CD4-positive, alpha-beta T cell (primary cell): ENCODE measurements at regions not wholly inside any gene's neighbourhood (a gene's known extent, or its start where the extent isn't known, plus 50 kb on each side); places are given as distances from the start of the nearest gene placed in this dataset.

Experiments
- ATAC-seq: fragments of 200-7000 bp; cut with Tn5 transposase; one replicate; pipeline ENCODE4 v1.10.0; 2022; ENCODE audit warnings: mild to moderate bottlenecking; ENCODE audit not compliant: poor library complexity
- CTCF ChIA-PET: fragments of 350-600 bp; sonication (Branson Sonifier 250); formaldehyde crosslinking; loops from one replicate; lab custom pipeline; 2021; ENCODE audit warnings: antibody characterized with exemption, inconsistent platforms; lab: Charles Lee
- POLR2A ChIA-PET: fragments of 350-600 bp; sonication (Branson Sonifier 250); formaldehyde crosslinking; loops from one replicate; lab custom pipeline; 2021; ENCODE audit warnings: antibody characterized with exemption, inconsistent platforms; lab: Charles Lee
- DNase-seq, 14 experiments: peaks; one replicate each; pipeline ENCODE4 v3.0.0-alpha.2; 2013 to 2020; ENCODE audit warnings: mixed read lengths in 2 of 14
- H3K27ac ChIP-seq, 2 donors: one replicate each; pipeline versions ENCODE4 v1.5.1 to v1.7.0; 2013; ENCODE audit warnings: low read length in 2 of 2, low read depth in 1 of 2, mild to moderate bottlenecking in 1 of 2
- H3K27me3 ChIP-seq, 2 experiments: 1 replicate in 1 of 2; 2 replicates in 1 of 2; pipeline versions ENCODE4 v1.6.1 to v1.7.0; 2013; ENCODE audit warnings: low read length in 2 of 2, control low read depth in 1 of 2, mild to moderate bottlenecking in 1 of 2, moderate library complexity in 1 of 2; ENCODE audit not compliant: insufficient read depth in 2 of 2, control insufficient read depth in 1 of 2
- H3K36me3 ChIP-seq: one replicate; pipeline ENCODE4 v1.6.1; 2013; ENCODE audit warnings: low read length, control low read depth; ENCODE audit not compliant: insufficient read depth
- H3K4me1 ChIP-seq: one replicate; pipeline ENCODE4 v1.6.1; 2013; ENCODE audit warnings: low read length, control low read depth; ENCODE audit not compliant: insufficient read depth
- H3K4me3 ChIP-seq: one replicate; pipeline ENCODE4 v1.5.1; 2013; ENCODE audit warnings: mild to moderate bottlenecking, low read length, moderate library complexity
- H3K9me3 ChIP-seq, 2 experiments: 1 replicate in 1 of 2; 2 replicates in 1 of 2; pipeline versions ENCODE4 v1.6.1 to v1.7.0; 2013; ENCODE audit warnings: low read length in 2 of 2, mild to moderate bottlenecking in 2 of 2, control low read depth in 1 of 2, moderate library complexity in 1 of 2; ENCODE audit not compliant: control insufficient read depth in 1 of 2, insufficient read depth in 1 of 2
- H3K27ac Mint-ChIP-seq: one replicate; pipeline ENCODE4 v1.8.0; 2020; ENCODE audit warnings: mixed read lengths
- H3K27me3 Mint-ChIP-seq: one replicate; pipeline ENCODE4 v1.8.0; 2021; ENCODE audit warnings: mixed read lengths
- H3K36me3 Mint-ChIP-seq: one replicate; pipeline ENCODE4 v1.8.0; 2021; ENCODE audit warnings: low read depth, mixed read lengths
- H3K4me1 Mint-ChIP-seq: one replicate; pipeline ENCODE4 v1.8.0; 2021; ENCODE audit warnings: low read depth, mixed read lengths
- H3K4me3 Mint-ChIP-seq: one replicate; pipeline ENCODE4 v1.8.0; 2020; ENCODE audit warnings: mild to moderate bottlenecking, mixed read lengths
- H3K9me3 Mint-ChIP-seq: one replicate; pipeline ENCODE4 v1.8.0; 2020; ENCODE audit warnings: mixed read lengths
- CTCF ChIP-seq: fragments of 200-600 bp; IDR thresholded peaks from one replicate; pipeline ENCODE4 v1.8.0; 2022; ENCODE audit warnings: antibody characterized with exemption, mild to moderate bottlenecking
- intact Hi-C, 2 experiments: fragments of 100-400 bp; cut with DNase I in 1 of 2; cut with micrococcal nuclease in 1 of 2; formaldehyde crosslinking; loops; one replicate each; pipeline versions ENCODE4 v1.15.1 to v1.9.0; 2023 to 2025; cut with DNase I, micrococcal nuclease

DNA sequence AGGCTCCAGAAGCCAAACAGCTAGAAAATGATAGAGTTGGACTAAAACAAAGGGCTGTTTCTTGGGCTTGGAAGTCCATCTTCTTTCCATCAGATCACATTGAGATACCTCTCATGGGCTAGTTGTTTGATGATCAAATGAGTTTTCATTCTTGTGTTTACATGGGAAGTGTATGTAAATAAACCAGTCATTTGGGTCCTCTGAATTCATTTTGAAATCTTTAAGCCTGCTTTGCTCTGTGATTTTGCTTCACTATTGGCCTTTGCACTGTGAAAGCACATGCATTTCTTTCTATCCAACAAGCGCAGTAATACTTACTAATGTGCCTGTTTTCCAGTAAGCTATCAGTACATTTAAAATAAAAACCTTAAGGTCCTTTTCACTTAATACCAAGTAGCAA lies 200.5 kb upstream of the IRS2 start:
- CTCF ChIA-PET, result no interaction called here
- intact Hi-C loops, result no loop called here
- no peak overlapping the region for H3K4me3 Mint-ChIP-seq
- Histone ChIP-seq H3K9me3 (no peaks in the 10 kb centered on the region), H3K36me3 (no peaks in the 10 kb centered on the region), H3K4me3 (no peak overlapping the region), H3K4me1 (no peaks in the 10 kb centered on the region), H3K27me3 (no peaks in the 10 kb centered on the region), H3K27ac (no peak overlapping the region)
- H3K27me3 Mint-ChIP-seq, result no peaks in the 10 kb centered on the region
- H3K36me3 Mint-ChIP-seq, result no peaks in the 10 kb centered on the region
- DNase-seq, result no peak
- H3K9me3 Mint-ChIP-seq, result no peaks in the 10 kb centered on the region
- H3K27ac Mint-ChIP-seq, result no peak overlapping the region
- POLR2A ChIA-PET, result no interaction called here
- TF ChIP-seq CTCF, result no peak
- no peak for ATAC-seq
- H3K4me1 Mint-ChIP-seq, result no peaks in the 10 kb centered on the region

GRCh38 chr13:109985871-109986450 lies 199.6 kb upstream of the IRS2 start:
- peaks cover 1% of the 10 kb centered on the region for H3K9me3 Mint-ChIP-seq
- H3K27me3 Mint-ChIP-seq, result no peaks in the 10 kb centered on the region
- no peaks in the 10 kb centered on the region for H3K36me3 Mint-ChIP-seq
- H3K9me3 ChIP-seq, result no peaks in the 10 kb centered on the region
- no peak overlapping the region for H3K4me3 ChIP-seq
- DNase-seq (no peak), ATAC-seq (no peak)
- H3K36me3 ChIP-seq, result no peaks in the 10 kb centered on the region
- intact Hi-C loops, result no loop called here
- H3K4me3 Mint-ChIP-seq, result no peak overlapping the region
- H3K27ac Mint-ChIP-seq, result no peak overlapping the region
- POLR2A ChIA-PET, result interaction anchor here (0.6 kb wide), 1 partner anchor 228 kb away, joined by 3 read pairs; no protein-coding TSS in a partner anchor
- CTCF ChIA-PET, result no interaction called here
- H3K27me3 ChIP-seq, result no peaks in the 10 kb centered on the region
- H3K4me1 Mint-ChIP-seq, result no peaks in the 10 kb centered on the region
- no peak for TF ChIP-seq CTCF
- H3K27ac ChIP-seq, result no peak overlapping the region
- no peaks in the 10 kb centered on the region for H3K4me1 ChIP-seq

GRCh38 chr13:109983447-109983846 lies 197.1 kb upstream of the IRS2 start:
- ATAC-seq (no peak), DNase-seq (no peak)
- H3K4me1 Mint-ChIP-seq, result no peaks in the 10 kb centered on the region
- Histone ChIP-seq H3K27me3 (no peaks in the 10 kb centered on the region), H3K36me3 (no peaks in the 10 kb centered on the region), H3K9me3 (no peaks in the 10 kb centered on the region), H3K4me3 (no peak overlapping the region), H3K27ac (no peak overlapping the region), H3K4me1 (no peaks in the 10 kb centered on the region)
- peaks cover 1% of the 10 kb centered on the region for H3K9me3 Mint-ChIP-seq
- no peaks in the 10 kb centered on the region for H3K27me3 Mint-ChIP-seq
- no peaks in the 10 kb centered on the region for H3K36me3 Mint-ChIP-seq
- TF ChIP-seq CTCF, result no peak
- intact Hi-C loops, result no loop called here
- no peak overlapping the region for H3K4me3 Mint-ChIP-seq
- CTCF ChIA-PET, result no interaction called here
- POLR2A ChIA-PET, result no interaction called here
- no peak overlapping the region for H3K27ac Mint-ChIP-seq
